ENCODE measurements at regions not wholly inside any gene's neighbourhood (a gene's known extent, or its start where the extent isn't known, plus 50 kb on each side); places are given as distances from the start of the nearest gene placed in this dataset.

- DNase-seq: no peak
- H3K27me3 ChIP-seq: no peaks in the 10 kb centered on the region
- H3K4me3 ChIP-seq: no peak overlapping the region
- H3K9me3 ChIP-seq: no peaks in the 10 kb centered on the region
- no peaks in the 10 kb centered on the region for H3K36me3 ChIP-seq
Observed at GRCh38 chr18:38459131-38459994, 893.8 kb upstream of the CELF4 start.

- no peaks in the 10 kb centered on the region for H3K27me3 ChIP-seq
- H3K9me3 ChIP-seq: no peaks in the 10 kb centered on the region
- no peak overlapping the region for H3K4me3 ChIP-seq
- no peaks in the 10 kb centered on the region for H3K36me3 ChIP-seq
- DNase-seq: no peak
Observed at GRCh38 chr18:38458698-38459097, 893.1 kb upstream of the CELF4 start.

GRCh38 chr18:38456253-38456652 lies 890.7 kb upstream of the CELF4 start:
- Histone ChIP-seq H3K36me3 (no peaks in the 10 kb centered on the region), H3K9me3 (no peaks in the 10 kb centered on the region), H3K27me3 (no peaks in the 10 kb centered on the region), H3K4me3 (no peak overlapping the region)
- DNase-seq: no peak

GRCh38 chr18:38454764-38455469 lies 889.3 kb upstream of the CELF4 start:
- H3K27me3 ChIP-seq: no peaks in the 10 kb centered on the region
- DNase-seq: no peak

GRCh38 chr18:38453880-38454279 lies 888.3 kb upstream of the CELF4 start:
- no peak overlapping the region for H3K4me3 ChIP-seq
- H3K36me3 ChIP-seq: no peaks in the 10 kb centered on the region
- no peaks in the 10 kb centered on the region for H3K9me3 ChIP-seq
- no peak for DNase-seq
- H3K27me3 ChIP-seq: no peaks in the 10 kb centered on the region

More at GRCh38 chr18:38454764-38455469, 889.3 kb upstream of the CELF4 start:
- H3K4me3 ChIP-seq: no peak overlapping the region
- H3K36me3 ChIP-seq: no peaks in the 10 kb centered on the region
- no peaks in the 10 kb centered on the region for H3K9me3 ChIP-seq

GRCh38 chr18:38450876-38451275 lies 885.3 kb upstream of the CELF4 start:
- H3K4me3 ChIP-seq: no peak overlapping the region
- DNase-seq: no peak
- no peaks in the 10 kb centered on the region for H3K27me3 ChIP-seq
- no peaks in the 10 kb centered on the region for H3K9me3 ChIP-seq
- H3K36me3 ChIP-seq: no peaks in the 10 kb centered on the region

- no peaks in the 10 kb centered on the region for H3K9me3 ChIP-seq
- no peaks in the 10 kb centered on the region for H3K27me3 ChIP-seq
- DNase-seq: no peak
- no peak overlapping the region for H3K4me3 ChIP-seq
- no peaks in the 10 kb centered on the region for H3K36me3 ChIP-seq
Observed at GRCh38 chr18:38445804-38446145, 880.2 kb upstream of the CELF4 start.

- Histone ChIP-seq H3K36me3 (no peaks in the 10 kb centered on the region), H3K4me3 (no peak overlapping the region), H3K9me3 (no peaks in the 10 kb centered on the region)
Observed at GRCh38 chr18:38444971-38445803, 879.6 kb upstream of the CELF4 start.

GRCh38 chr18:38427736-38428135 lies 862.1 kb upstream of the CELF4 start:
- H3K4me3 ChIP-seq: no peak overlapping the region
- H3K9me3 ChIP-seq: no peaks in the 10 kb centered on the region
- H3K36me3 ChIP-seq: no peaks in the 10 kb centered on the region
- no peaks in the 10 kb centered on the region for H3K27me3 ChIP-seq
- no peak for DNase-seq

More at GRCh38 chr18:38444971-38445803, 879.6 kb upstream of the CELF4 start:
- H3K27me3 ChIP-seq: no peaks in the 10 kb centered on the region
- no peak for DNase-seq

GRCh38 chr18:38427234-38427633 lies 861.6 kb upstream of the CELF4 start:
- H3K27me3 ChIP-seq: no peaks in the 10 kb centered on the region
- no peaks in the 10 kb centered on the region for H3K9me3 ChIP-seq
- no peaks in the 10 kb centered on the region for H3K36me3 ChIP-seq
- no peak overlapping the region for H3K4me3 ChIP-seq
- DNase-seq: no peak

- H3K4me3 ChIP-seq: no peak overlapping the region
- H3K27me3 ChIP-seq: no peaks in the 10 kb centered on the region
- H3K36me3 ChIP-seq: no peaks in the 10 kb centered on the region
- no peaks in the 10 kb centered on the region for H3K9me3 ChIP-seq
- no peak for DNase-seq
Observed at GRCh38 chr18:38421872-38422615, 856.4 kb upstream of the CELF4 start.

GRCh38 chr18:38421021-38421420 lies 855.4 kb upstream of the CELF4 start:
- no peak for DNase-seq
- Histone ChIP-seq H3K27me3 (no peaks in the 10 kb centered on the region), H3K9me3 (no peaks in the 10 kb centered on the region), H3K4me3 (no peak overlapping the region), H3K36me3 (no peaks in the 10 kb centered on the region)

- no peak for DNase-seq
- no peaks in the 10 kb centered on the region for H3K36me3 ChIP-seq
- no peaks in the 10 kb centered on the region for H3K9me3 ChIP-seq
Observed at GRCh38 chr18:38420611-38421010, 855.0 kb upstream of the CELF4 start.

GRCh38 chr18:38415811-38416210 lies 850.2 kb upstream of the CELF4 start:
- Histone ChIP-seq H3K4me3 (no peak overlapping the region), H3K27me3 (no peaks in the 10 kb centered on the region), H3K9me3 (no peaks in the 10 kb centered on the region), H3K36me3 (no peaks in the 10 kb centered on the region)
- DNase-seq: no peak

More at GRCh38 chr18:38420611-38421010, 855.0 kb upstream of the CELF4 start:
- no peaks in the 10 kb centered on the region for H3K27me3 ChIP-seq
- H3K4me3 ChIP-seq: no peak overlapping the region

GRCh38 chr18:38413193-38413592 lies 847.6 kb upstream of the CELF4 start:
- Histone ChIP-seq H3K36me3 (no peaks in the 10 kb centered on the region), H3K4me3 (no peak overlapping the region), H3K27me3 (no peaks in the 10 kb centered on the region), H3K9me3 (no peaks in the 10 kb centered on the region)
- no peak for DNase-seq

GRCh38 chr18:38406607-38407006 lies 841.0 kb upstream of the CELF4 start:
- Histone ChIP-seq H3K27me3 (no peaks in the 10 kb centered on the region), H3K4me3 (no peak overlapping the region), H3K9me3 (no peaks in the 10 kb centered on the region), H3K36me3 (no peaks in the 10 kb centered on the region)
- DNase-seq: no peak

Data from MG63 (cell line).